GM23248 (cell line): ENCODE measurements at regions not wholly inside any gene's neighbourhood (a gene's known extent, or its start where the extent isn't known, plus 50 kb on each side); places are given as distances from the start of the nearest gene placed in this dataset.

Experiments used
- EZH2 ChIP-seq: fragments of 200-600 bp; sonication (generic); IDR thresholded peaks from 2 replicates; pipeline ENCODE4 v1.6.1; 2018; ENCODE audit warnings: antibody characterized with exemption, mild to moderate bottlenecking; ENCODE audit not compliant: insufficient read depth, poor library complexity, severe bottlenecking
- EZH2phosphoT487 ChIP-seq: fragments of 200-600 bp; sonication (generic); IDR thresholded peaks from 2 replicates; pipeline ENCODE4 v1.6.1; 2018; ENCODE audit warnings: antibody characterized with exemption, moderate library complexity, mild to moderate bottlenecking, low read depth; ENCODE audit not compliant: insufficient read depth

DNA sequence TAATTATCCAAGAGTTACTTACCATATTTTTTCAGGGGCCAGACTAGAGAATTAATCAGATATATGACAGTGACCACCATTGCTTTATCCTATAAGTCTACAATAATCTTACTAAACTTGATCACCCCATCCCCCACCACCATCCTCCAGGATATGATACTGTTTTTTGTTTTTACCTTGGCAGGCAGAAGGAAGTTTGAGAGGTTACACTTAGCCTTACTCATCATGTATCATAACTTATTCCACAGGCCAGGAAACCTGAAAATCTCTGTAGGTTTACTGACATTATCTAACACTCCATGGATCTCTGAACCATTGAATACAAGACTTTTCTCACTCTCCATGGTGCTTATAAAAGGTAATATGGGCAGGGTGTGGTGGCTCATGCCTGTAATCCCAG lies 602.7 kb downstream of the KCNJ3 start:
- TF ChIP-seq EZH2phosphoT487, result no peak
- no peak for TF ChIP-seq EZH2
